ENCODE measurements at regions not wholly inside any gene's neighbourhood (a gene's known extent, or its start where the extent isn't known, plus 50 kb on each side); places are given as distances from the start of the nearest gene placed in this dataset.
"Not testable (repeated sequence)": the region's sequence is repeated elsewhere in the genome, so short reads cannot be mapped to it uniquely, and the experiment has no call there.

DNA sequence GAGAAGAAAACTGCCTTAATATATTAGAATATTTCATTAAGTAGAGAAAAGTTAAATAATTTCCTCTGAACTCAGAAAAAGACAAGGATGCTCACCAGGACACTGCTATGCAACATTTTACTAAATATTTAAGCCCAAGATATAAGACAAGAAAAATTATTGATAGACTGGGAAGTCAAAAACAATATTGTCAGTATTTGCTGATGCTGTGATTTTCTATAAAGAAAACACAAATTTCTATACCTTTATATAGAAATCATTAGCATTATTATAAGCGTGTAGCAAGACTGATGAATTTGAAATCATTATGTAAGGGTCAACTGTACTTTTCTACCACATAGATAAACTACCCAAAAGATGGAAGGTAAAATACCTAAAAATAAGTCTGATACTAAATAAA, 451.0 kb downstream of the RNF144A start:
- in situ Hi-C loops (cut with MboI; ENCODE audit: low sequenced_read_pairs) = no loop called here

DNA sequence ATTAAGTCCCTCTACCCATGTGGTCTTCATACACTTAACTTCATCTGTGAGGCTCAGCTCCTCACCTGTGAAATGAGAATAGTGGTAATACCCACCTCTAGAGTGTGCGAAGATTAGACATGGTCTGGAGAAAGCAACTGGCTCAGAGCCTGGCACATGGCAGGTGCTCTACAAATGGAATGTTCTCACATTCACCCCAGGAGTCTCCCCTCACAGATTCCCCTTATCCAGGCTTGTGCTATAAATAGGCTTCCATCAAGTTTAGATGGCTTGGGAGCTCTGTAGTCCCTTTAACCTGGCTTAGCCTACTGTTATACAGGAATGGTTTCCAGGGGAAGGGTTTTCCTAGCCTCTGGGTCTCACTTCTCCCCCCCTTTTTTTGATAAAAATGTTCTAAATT, 455.9 kb downstream of the RNF144A start:
- in situ Hi-C loops (cut with MboI; ENCODE audit: low sequenced_read_pairs) = no loop called here

DNA sequence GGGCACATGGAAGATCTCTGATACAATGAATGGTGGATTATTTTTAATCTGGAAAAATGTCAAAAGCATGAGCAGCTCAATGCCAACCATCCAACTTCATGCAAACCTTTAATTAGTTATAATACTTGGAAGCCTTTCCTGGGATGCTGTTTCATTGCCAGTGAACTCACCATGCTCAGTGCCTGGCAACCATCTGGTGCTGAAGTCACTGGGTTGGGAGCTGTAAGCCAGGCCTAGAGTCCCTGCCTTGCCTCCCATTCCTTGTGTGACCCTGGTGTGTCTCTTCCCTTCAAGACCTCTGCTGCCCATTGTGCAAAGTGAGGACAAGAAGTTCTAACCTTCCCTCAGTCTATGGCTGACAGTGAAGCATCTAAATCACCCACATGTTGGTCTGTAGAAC, 458.7 kb downstream of the RNF144A start:
- in situ Hi-C loops (cut with MboI; ENCODE audit: low sequenced_read_pairs) = no loop called here

DNA sequence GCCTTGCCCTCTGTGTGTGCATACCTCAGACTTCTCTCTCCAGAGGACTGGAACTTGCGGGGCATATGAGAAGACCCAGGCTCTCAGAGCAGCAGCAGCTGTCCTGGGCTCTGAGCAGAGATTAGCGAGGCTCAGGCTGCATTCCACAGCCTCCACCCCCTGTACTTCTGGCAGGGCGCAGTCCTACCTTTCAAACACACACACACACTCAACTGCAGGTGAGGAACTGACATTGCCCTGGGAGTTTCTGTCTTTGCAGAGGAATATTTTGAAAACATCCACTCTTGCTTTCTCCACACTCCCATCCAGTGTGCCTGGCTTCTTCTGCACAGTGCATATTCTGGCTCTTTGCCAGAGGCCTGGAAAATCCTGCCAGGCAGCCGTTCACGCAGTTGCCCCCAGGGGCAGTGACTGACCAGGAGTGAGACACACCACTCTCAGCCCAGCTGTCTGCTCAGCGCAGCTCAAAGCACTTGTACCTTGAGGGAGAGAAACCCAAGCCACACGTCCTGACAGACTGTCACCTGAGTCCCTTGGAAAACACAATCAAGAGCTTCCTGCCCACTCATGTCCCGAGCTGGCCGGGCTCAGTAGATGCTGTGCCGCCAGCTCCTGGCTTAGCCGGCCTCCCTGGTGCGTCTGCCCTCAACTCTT, 460.8 kb downstream of the RNF144A start:
- in situ Hi-C loops (cut with MboI; ENCODE audit: low sequenced_read_pairs) = no loop called here

DNA sequence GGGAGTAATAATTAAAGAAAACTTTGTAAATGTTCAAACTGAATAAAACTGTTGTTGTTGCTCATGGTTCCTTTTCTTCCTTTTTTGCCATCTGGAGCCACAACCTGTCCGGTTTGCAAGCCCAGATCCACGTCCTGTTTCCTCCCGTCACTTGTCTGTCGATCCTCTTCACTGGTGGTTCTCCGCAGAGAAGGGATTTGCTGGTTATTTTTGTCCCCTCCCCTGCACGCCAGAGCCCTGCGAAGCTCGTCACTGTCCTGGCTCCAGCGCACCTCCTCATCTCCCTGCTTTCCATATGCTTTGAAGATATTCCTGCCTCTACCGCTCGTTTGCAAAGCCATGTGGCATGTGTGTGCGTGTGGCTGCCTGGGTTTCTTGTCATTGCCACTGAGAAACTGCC, 461.4 kb downstream of the RNF144A start:
- in situ Hi-C loops (cut with MboI; ENCODE audit: low sequenced_read_pairs) = no loop called here

DNA sequence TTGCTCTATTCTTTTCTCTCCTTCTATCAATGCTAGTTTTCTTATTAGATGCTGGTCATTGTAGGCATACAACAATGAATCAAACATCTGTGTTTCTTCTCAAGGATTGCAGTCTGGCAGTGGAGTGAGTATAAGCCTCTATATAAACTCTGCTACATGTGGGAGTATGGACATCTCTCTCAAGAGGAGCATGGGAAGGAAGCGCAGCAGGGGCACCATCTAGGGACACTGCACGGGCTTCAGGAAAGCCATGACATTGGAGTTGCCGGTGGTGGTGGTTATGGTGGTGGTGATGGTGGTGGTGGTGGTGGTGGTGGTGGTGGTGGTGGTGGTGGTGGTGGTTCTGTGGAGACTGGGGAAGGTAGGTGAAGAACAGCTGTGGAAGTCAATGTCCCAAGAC, 462.6 kb downstream of the RNF144A start:
- in situ Hi-C loops (cut with MboI; ENCODE audit: low sequenced_read_pairs) = no loop called here

DNA sequence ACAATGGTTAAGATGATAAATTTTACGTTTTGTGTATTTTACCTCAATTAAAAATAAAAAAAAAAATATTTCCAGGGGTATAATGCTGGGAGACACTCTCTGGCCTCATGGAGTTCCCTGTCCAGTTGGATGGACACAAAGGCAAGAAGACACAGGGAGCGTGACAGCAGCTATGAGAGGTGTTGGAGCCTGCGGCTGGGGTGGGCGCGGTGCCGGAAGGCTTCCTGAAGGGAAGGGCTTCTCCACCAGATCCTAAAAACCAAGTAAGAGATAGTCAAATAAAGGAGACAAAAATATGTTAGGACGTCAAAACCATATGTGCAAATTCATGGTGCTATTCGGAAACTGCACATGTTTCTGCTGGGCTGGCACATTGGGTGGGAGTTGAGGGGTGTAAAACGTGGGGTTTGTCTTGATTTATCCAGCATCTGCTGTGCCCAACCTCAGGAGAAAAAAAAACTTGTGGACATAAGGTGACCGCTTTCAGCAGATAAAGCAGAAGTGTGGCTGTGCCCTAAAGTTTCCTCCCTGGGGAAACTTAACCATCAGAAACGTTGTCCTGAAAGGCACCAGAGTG, 467.6 kb downstream of the RNF144A start:
- in situ Hi-C loops (cut with MboI; ENCODE audit: low sequenced_read_pairs) = no loop called here

DNA sequence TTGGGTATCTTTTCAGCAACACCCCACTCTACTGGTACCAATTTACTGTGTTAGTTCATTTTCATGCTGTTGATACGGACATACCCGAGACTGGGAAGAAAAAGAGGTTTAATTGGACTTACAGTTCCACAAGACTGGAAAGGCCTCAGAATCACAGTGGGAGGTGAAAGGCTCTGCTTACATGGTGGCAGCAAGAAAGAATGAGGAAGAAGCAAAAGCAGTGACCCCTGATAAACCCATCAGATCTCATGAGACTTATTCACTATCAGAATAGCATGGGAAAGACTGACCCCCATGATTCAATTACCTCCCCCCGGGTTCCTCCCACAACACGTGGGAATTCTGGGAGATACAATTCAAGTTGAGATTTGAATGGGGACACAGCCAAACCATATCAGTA, 473.1 kb downstream of the RNF144A start:
- in situ Hi-C loops (cut with MboI; ENCODE audit: low sequenced_read_pairs) = not testable (repeated sequence)

DNA sequence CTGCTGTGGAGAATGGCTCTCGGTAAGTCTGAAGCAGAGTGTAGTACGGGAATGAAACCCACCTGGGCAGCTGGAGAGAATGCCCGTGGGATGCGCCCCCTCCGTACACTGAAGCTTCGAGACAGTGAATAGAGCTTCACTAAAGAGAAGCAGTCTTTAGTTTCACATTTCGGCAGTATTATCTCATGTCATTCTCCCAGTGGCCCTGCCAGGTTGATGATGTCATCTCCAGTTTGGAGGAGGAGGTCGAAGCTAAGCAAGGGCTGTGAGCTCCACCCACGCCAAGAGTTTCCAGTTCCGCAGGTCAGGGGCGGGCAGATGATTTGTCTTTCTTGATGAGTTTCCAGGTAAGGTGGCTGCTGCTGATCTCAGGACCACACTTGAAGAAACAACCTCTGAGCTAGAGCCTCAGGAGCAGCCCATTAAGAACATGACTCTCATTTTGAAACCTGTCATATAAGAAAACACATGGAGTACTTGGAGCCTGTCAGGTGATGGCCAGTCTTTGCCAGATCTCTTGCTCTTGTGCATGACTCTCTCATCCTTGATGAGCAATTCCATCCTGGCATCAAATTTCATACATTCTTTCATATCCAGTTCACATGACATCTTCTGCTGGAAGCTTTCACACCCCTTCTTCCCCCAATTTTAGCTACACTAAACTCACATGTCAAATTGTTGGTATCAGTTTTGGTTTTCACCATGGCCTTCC, 475.0 kb downstream of the RNF144A start:
- in situ Hi-C loops (cut with MboI; ENCODE audit: low sequenced_read_pairs) = no loop called here

DNA sequence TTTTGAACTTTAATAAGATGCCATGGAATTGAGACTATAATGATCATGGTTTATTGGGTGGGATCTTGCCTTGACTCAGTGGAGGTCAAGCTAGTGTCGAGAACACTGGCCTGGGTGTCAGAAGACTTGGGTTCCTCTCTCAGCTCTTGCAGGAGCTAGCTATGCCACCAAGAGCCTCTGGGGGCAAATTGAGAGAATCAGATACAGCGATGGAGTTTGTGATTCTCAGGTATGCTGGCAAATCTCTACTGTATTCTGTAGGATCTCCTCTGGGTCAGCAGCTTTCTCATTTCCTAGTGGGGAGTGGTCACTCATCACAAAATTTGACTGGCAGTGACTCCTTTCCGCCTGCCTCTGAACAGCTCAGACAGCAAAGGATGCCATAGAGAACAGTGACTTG, 477.0 kb downstream of the RNF144A start:
- in situ Hi-C loops (cut with MboI; ENCODE audit: low sequenced_read_pairs) = no loop called here

DNA sequence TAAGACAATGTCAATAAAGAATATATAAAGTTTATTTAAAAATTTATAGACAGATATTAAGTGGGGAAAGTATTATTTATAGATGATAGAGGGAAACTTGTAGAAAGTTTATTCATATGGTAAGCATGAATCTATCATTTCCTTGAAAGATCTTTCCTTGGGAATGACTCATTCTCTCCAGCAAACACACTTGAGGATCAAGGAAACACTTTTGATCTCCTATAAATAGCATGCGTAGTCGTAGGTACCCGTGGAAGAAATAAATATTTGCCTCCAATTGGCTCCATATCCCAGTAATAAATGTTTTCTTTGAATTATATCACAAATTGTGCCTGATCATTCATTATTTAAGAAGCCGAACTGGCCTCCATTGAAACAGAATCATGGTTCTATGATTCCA, 483.4 kb downstream of the RNF144A start:
- in situ Hi-C loops (cut with MboI; ENCODE audit: low sequenced_read_pairs) = loop anchor here (25.0 kb wide), 1 partner anchor 1287 kb away; the partner anchor contains the start of gene ID2

DNA sequence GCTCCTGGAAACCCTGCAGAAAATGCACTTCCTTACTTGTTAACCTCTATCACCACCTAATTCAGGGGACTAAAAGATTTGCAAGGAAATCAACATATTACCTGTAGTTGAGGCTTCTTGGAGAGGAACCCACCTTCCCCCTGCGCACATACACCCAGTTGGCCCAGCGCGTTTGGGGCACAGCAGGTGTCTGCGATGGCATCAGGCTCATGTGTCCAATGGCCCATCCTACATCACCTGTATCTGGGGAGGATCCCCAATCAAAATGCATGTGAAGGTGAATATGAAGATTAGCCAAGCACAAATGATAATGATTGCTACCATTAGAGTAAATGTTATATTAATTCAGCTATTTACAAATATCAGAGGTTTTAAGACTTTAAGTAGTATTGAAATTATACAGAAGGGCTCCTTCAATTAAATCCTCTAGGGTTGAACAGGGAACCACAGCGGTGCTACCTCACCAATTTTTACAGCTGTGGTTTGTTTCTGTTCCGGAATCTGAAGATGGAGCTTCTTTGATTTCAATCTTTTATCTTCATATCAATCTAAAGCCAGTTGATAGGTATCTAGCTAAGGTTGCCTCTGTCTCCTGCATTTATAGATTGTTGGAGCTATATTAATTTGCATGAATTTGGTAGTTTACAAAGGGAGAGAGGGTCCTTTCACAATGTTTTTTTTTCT, 486.0 kb downstream of the RNF144A start:
- in situ Hi-C loops (cut with MboI; ENCODE audit: low sequenced_read_pairs) = loop anchor here (25.0 kb wide), 1 partner anchor 1284 kb away; the partner anchor contains the start of gene ID2

DNA sequence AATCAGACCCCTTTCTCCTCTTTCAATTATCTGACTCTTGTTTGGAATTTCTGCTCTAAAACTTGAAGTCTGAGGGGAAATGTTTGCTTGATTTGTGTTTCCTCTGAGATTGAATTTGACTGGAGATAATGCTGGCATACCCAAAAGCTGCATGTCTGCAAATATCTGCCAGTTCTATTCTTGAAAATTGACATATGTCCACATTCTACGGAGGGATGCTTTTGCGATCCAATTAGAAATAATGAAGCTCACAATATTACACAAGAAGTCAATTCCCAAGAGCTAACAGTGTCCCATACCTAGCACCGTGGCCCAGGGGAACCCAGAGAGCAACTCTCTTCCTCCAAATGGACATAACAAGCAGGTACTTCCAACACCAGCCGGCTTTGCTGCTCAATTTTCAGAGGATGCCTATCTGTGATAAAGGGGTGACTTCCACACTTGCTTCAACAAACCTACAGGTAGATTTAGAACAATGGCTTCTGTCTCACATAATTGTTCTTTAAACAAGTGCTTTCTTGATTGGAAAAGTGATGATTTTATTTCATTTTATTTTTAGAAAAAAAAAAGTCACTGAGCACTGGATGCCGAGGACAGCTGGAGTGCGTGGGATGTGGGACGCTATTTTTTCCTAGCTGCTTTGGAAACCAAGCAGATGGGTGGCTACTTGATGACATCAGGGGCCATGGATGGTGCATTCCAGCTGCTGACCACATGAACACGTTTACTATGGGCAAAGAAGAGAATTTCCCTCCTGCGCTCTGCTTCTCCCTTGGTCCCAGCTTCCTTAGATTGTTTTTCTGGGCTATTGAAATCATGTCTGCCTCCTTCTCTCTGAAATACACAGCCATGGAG, 488.9 kb downstream of the RNF144A start:
- in situ Hi-C loops (cut with MboI; ENCODE audit: low sequenced_read_pairs) = loop anchor here (25.0 kb wide), 1 partner anchor 1281 kb away; the partner anchor contains the start of gene ID2

DNA sequence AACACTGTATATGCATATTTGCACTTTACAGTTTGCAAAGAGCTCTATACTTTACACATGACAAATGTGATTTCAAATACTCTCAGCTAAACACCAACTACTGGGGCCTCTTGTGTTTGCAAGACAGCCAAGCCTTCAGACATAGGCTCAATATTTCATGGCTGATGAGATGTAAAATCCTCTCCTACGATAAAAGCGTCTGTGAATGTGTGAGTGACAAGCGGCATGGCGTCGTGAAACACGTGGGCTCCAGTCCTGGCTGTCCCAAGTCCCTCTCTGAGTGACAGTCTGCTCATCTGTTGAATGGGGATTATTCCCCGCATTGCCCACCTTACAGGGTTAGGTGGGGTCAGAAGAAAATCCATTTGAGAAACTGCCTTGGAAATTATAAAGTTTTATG, 489.8 kb downstream of the RNF144A start:
- in situ Hi-C loops (cut with MboI; ENCODE audit: low sequenced_read_pairs) = loop anchor here (25.0 kb wide), 1 partner anchor 1280 kb away; the partner anchor contains the start of gene ID2

DNA sequence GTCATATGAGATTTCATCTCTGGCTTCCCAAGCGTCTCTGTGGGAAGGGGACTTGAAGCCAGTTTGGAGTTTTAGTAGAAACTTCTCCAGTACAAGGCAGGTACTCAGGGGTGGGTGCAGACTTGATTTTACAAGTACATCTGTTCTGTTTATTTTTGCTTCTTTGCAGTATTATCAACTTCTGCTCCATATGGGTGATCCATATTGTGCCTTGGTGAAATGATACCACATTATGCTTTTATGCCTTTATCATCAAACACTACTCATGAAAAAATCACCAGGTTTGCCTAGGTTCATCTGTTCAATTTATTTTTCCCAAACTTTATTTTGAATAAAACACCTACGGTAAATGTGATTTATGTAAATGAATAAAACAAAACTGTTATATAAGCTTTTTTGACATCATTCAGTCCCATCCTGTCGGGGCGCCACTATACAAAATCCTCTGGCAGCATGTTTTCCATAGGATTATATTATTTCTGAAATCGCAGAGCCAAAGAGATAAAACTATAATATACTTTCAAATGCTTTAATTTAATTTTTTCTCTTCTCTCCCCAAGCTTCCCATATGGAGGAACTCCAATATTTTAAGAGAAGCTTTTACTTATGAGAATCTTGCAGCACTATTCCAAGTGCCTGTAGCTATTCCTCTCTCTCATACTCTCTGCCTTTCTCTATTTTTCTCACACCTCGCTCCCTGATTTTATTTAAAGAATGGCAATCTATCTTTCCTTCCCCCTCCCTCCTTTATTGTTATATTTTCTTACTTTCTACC, 490.9 kb downstream of the RNF144A start:
- in situ Hi-C loops (cut with MboI; ENCODE audit: low sequenced_read_pairs) = loop anchor here (25.0 kb wide), 1 partner anchor 1279 kb away; the partner anchor contains the start of gene ID2

DNA sequence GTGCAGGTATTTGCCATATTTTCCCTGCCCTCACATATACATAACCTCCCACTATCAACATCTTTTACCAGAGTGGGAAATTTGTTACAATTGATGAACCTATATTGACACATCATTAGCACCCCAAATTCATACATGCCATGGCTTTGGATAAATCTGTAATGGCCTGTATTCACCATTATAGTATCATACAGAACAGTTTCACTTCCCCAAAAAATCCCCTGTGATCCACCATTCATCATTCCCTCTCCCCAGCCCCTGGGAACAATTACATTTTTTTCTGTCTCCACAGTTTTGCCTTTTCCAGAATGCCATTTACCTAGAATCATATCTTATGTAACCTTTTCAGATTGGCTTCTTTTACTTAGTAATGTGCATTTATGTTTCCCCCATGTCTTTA, 494.5 kb downstream of the RNF144A start:
- in situ Hi-C loops (cut with MboI; ENCODE audit: low sequenced_read_pairs) = loop anchor here (25.0 kb wide), 1 partner anchor 1276 kb away; the partner anchor contains the start of gene ID2

DNA sequence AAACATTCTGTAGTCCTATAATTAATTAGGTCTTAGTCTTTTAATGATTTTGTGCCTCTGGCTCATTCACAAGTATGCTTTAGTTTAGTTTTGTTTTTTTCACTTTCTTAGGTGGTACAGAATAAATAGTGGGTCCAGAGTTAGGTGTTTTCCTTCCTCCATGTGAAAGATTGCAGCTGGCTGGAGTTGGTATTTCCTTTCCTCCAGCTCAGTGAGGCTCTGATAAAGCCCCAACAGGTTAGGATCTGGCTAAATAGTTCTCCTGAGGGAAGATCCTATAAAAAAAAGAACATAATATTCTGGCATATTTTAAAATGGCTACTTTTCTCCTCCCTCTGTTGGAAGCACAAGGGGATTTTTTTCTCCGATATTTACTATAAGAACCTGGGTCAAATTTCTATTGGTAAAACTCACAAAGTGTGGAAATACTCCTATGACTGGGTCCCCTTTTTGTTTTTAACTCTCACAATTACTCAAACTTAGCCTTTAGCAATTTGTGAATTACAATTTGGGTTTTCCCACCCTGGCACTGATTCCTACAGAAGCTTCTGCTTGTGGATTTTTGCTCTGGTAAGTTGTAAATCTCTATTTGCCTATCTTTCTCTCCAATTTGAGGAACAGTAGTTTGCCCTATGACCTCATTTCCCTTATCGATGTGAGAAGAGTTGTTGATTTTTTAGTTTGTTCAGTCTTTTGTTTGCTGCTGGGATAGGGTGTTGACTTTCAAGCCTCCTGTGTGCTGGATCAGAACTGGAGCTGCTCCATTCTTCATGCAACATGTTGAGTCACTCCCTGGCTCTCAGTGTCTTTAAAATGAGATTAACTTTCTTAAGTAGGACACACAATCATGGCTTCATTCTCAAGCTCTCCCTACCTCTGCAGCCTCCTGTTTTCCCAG, 500.9 kb downstream of the RNF144A start:
- in situ Hi-C loops (cut with MboI; ENCODE audit: low sequenced_read_pairs) = loop anchor here (25.0 kb wide), 1 partner anchor 1269 kb away; the partner anchor contains the start of gene ID2

DNA sequence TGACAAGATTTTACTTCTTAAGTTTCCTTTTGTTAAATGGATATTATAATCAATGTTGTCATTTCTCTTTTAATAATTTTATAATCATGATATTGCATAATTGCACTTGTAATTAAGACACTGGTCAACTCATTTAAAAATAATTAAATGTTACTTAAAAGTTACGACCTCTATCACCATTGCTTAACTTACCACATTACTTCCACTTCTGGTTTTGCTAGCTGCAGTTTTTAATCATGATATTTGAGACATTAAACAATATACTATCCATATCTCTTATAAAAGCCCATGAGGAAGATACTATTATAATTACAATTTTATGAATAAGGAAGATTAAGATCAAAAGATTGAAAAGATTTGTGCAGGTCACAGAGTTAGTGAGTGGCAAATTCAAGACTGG, 502.0 kb downstream of the RNF144A start:
- in situ Hi-C loops (cut with MboI; ENCODE audit: low sequenced_read_pairs) = loop anchor here (25.0 kb wide), 1 partner anchor 1268 kb away; the partner anchor contains the start of gene ID2
